HEK293T (cell line): ENCODE measurements at regions not wholly inside any gene's neighbourhood (a gene's known extent, or its start where the extent isn't known, plus 50 kb on each side); places are given as distances from the start of the nearest gene placed in this dataset.

ENCODE experiments used
- CTCF ChIA-PET: fragments of 350-600 bp; formaldehyde crosslinking; extraction: SDS; loops from one replicate; lab custom pipeline; 2021; ENCODE audit warnings: antibody characterized with exemption, inconsistent platforms; lab: Yijun Ruan, JAX
- POLR2A ChIA-PET: fragments of 350-600 bp; formaldehyde crosslinking; extraction: SDS; loops from one replicate; lab custom pipeline; 2020; ENCODE audit warnings: antibody characterized with exemption, inconsistent platforms; lab: Yijun Ruan, JAX
- DNase-seq: peaks from one replicate; pipeline ENCODE4 v3.0.0; 2012; ENCODE audit warnings: mixed read lengths; ENCODE audit errors: extremely low spot score
- ARNT ChIP-seq: fragments of 450-650 bp; IDR thresholded peaks from 2 replicates; pipeline ENCODE4 v1.6.1; 2017; ENCODE audit warnings: mild to moderate bottlenecking
- BHLHE40 ChIP-seq: fragments of 450-650 bp; IDR thresholded peaks from 2 replicates; pipeline ENCODE4 v1.6.1; 2016; ENCODE audit warnings: mild to moderate bottlenecking, moderate library complexity, borderline replicate concordance
- CTBP1 ChIP-seq: fragments of 450-650 bp; IDR thresholded peaks from 2 replicates; pipeline ENCODE4 v1.6.1; 2016; ENCODE audit warnings: borderline replicate concordance
- ELF4 ChIP-seq: fragments of 450-650 bp; IDR thresholded peaks from 2 replicates; pipeline ENCODE4 v1.6.1; 2017; ENCODE audit warnings: antibody characterized with exemption
- FOXA1 ChIP-seq: fragments of 450-650 bp; IDR thresholded peaks from 2 replicates; pipeline ENCODE4 v1.6.1; 2016; ENCODE audit warnings: mild to moderate bottlenecking
- FOXK2 ChIP-seq: fragments of 450-650 bp; IDR thresholded peaks from 2 replicates; pipeline ENCODE4 v1.6.1; 2016; ENCODE audit warnings: mild to moderate bottlenecking
- FOXM1 ChIP-seq: fragments of 450-650 bp; IDR thresholded peaks from 2 replicates; pipeline ENCODE4 v1.6.1; 2017; ENCODE audit warnings: mild to moderate bottlenecking, borderline replicate concordance
- HDGF ChIP-seq: fragments of 450-650 bp; IDR thresholded peaks from 2 replicates; pipeline ENCODE4 v1.6.1; 2017; ENCODE audit warnings: antibody characterized with exemption, borderline replicate concordance
- L3MBTL2 ChIP-seq: fragments of 450-650 bp; conservative IDR thresholded peaks from 2 replicates; pipeline ENCODE4 v1.6.1; 2016; ENCODE audit warnings: mild to moderate bottlenecking
- LEF1 ChIP-seq: fragments of 450-650 bp; IDR thresholded peaks from 2 replicates; pipeline ENCODE4 v1.6.1; 2017; ENCODE audit warnings: mild to moderate bottlenecking, borderline replicate concordance
- NFRKB ChIP-seq: fragments of 450-650 bp; IDR thresholded peaks from 2 replicates; pipeline ENCODE4 v1.6.1; 2016; ENCODE audit warnings: mild to moderate bottlenecking, moderate library complexity
- SP1 ChIP-seq: fragments of 450-650 bp; IDR thresholded peaks from 2 replicates; pipeline ENCODE4 v1.6.1; 2017
- SUZ12 ChIP-seq: fragments of 450-650 bp; IDR thresholded peaks from 2 replicates; pipeline ENCODE4 v1.6.1; 2016; ENCODE audit warnings: mild to moderate bottlenecking
- TARDBP ChIP-seq: fragments of 450-650 bp; IDR thresholded peaks from 2 replicates; pipeline ENCODE4 v1.6.1; 2016
- ZNF384 ChIP-seq: fragments of 450-650 bp; IDR thresholded peaks from 2 replicates; pipeline ENCODE4 v1.6.1; 2016
- TF ChIP-seq, protein P1 (sequence below): fragments of 450-650 bp; IDR thresholded peaks from 2 replicates; pipeline ENCODE4 v1.6.1; 2016

DNA sequence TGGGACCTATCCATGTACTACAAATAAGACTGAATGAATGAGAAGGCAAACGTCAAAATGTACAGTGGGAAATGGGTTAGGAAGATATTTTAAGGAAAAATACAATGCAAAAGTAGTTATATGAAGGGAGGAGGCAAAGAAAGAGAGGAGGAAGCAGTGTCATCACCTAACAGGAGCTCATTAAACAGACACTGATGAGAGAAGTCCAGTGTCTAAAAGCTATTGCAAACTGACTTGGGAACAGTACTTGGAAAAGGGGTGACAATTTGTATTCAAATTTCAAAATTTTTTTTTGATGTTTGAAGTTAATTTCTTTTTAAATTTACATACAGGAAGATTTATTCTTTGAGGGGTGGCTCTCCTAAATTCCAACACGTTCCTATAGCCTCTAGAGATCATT is 143.5 kb upstream of the NOX3 start:
- ChIA-PET POLR2A (no interaction called here), CTCF (no interaction called here)
- DNase-seq: no peak
- TF ChIP-seq FOXA1 (no peak), HDGF (no peak), ELF4 (no peak), LEF1 (no peak), FOXM1 (no peak)

DNA sequence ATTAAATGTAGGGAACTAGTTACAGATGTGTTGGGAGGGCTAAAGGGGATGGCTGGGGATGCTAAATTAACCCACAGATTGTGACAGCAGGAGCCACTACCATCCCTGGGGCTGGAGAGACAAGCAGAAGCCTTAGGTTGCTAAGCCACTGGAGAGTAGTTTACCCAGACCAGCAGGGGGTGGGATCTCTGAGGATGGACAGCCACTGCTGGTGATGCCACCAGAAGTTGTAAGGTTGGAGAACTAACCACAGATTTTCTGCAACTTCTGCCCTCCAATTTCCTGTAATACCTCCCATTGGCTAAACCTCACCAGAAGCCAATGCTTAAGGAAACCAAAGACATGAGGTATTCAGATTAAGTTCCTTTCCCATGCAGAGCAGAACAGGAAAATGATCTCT is 139.6 kb upstream of the NOX3 start:
- TF ChIP-seq FOXA1: no peak
- ChIA-PET CTCF (no interaction called here), POLR2A (no interaction called here)
- DNase-seq: no peak

DNA sequence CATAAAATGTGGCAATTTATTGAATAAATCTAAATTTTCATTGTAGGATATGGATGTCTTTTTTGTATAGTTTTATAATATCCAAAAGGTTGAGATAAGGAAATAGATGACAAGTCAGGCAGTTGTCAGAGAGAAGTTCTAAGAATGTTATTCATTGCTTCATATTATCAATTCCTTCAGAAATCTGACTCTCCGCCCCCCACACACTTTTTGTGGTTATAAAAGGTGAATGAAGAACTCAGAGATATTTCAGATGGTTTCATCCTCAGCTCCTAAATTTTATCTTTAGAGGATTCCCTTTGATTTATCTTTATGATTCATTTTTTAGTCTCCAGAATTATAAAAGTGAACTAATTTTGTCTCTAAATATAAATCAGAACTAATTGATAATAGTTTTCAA is 136.1 kb upstream of the NOX3 start:
- ChIA-PET POLR2A (no interaction called here), CTCF (interaction anchor here (0.6 kb wide), 1 partner anchor 201 kb away, joined by 3 read pairs; no protein-coding TSS in a partner anchor)
- TF ChIP-seq ARNT: no peak
- no peak for TF ChIP-seq FOXK2
- no peak for TF ChIP-seq LEF1
- TF ChIP-seq ZNF384: no peak
- DNase-seq: no peak

DNA sequence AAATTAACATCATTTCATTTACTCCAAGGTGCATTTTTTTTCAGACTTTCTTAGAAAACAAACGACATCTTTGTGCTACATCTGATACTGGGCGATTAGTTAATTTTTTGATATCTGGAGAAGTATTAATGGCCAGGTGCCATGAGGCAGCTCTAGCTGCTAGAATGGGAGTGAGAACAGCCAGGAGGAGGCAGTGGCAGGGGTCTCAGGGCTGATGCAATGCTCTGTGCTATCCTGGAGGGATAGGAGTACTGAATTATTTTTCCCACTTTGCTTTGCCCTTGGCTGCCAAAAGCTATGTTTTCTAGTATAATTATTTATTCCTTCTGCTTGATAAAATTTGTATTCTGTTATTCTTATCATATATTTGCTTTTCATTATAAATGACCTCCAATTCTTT is 133.6 kb upstream of the NOX3 start:
- ChIA-PET POLR2A (no interaction called here), CTCF (no interaction called here)
- TF ChIP-seq BHLHE40 (no peak), LEF1 (no peak), HDGF (no peak), FOXM1 (no peak), FOXK2 (no peak), ARNT (no peak), SUZ12 (no peak), FOXA1 (no peak), ELF4 (no peak), NFRKB (no peak), CTBP1 (no peak), L3MBTL2 (no peak), SP1 (no peak), ZNF384 (no peak), TARDBP (no peak)
- TF ChIP-seq, protein P1, sequence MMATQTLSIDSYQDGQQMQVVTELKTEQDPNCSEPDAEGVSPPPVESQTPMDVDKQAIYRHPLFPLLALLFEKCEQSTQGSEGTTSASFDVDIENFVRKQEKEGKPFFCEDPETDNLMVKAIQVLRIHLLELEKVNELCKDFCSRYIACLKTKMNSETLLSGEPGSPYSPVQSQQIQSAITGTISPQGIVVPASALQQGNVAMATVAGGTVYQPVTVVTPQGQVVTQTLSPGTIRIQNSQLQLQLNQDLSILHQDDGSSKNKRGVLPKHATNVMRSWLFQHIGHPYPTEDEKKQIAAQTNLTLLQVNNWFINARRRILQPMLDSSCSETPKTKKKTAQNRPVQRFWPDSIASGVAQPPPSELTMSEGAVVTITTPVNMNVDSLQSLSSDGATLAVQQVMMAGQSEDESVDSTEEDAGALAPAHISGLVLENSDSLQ: no peak
- no peak for DNase-seq

DNA sequence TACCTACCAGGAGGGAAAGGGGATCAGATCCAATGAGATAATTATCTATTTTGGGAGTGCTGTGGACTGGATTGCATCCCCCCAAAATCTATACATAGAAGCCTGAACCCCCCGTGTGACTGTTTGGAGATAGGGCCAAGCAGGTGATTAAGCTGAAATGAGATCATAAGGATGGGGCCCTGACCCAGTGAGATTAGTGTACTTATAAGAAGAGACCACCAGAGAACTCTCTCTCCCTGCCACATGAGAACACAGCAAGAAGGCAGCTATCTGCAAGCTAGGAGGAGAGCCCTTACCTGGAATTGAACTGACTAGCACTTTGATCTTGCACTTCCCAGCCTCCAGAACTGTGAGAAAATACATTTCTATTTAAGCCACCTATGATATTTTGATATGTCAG is 132.2 kb upstream of the NOX3 start:
- DNase-seq: no peak
- ChIA-PET POLR2A (no interaction called here), CTCF (no interaction called here)
- TF ChIP-seq FOXM1 (no peak), SP1 (no peak), FOXK2 (no peak), LEF1 (no peak), SUZ12 (no peak)

DNA sequence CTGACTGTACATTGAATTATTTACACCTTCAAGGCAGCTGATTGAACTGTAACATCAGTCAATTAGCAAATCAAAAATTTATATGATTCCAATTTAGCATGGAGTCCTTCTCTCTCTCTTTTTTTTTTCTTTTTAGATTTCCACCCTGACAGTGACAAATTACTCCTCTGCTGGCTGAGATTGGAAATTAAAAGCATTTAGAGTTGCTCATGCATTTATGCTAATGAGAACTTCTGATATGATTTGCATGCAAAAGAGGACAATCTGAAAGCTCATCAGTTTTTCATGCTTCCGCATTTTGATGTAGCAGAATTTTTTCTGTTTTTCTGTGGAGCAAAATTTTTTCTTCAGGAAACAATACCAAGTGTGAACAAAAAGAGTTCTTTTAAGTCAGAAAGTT is 130.5 kb upstream of the NOX3 start:
- POLR2A ChIA-PET: no interaction called here
- no peak for DNase-seq
- CTCF ChIA-PET: no interaction called here
- TF ChIP-seq, protein P1: peak; percentile 54
- TF ChIP-seq HDGF: no peak

DNA sequence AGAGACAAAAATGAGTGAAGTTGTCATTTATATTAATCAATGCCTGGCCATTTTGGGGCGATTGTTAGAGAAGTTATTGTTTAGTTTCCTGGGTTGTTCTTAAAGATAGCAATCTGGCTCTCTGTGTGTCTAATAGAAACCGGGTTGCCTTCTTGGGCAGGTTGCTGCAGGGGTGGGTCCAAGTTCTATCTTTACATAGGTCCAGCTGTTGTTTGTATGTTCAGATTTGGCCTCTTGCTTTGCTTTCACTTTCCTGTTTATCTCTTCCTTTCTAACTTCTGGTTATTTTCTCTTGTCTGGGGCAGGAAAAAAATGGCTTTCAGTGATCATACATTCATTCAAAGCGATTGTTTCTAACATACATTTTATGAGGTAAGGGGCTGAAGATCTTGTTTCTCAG is 128.4 kb upstream of the NOX3 start:
- TF ChIP-seq ELF4 (no peak), HDGF (no peak), LEF1 (no peak), ARNT (no peak), SUZ12 (no peak), FOXK2 (no peak), ZNF384 (no peak)
- TF ChIP-seq, protein P1: no peak
- ChIA-PET POLR2A (no interaction called here), CTCF (no interaction called here)
- no peak for DNase-seq

DNA sequence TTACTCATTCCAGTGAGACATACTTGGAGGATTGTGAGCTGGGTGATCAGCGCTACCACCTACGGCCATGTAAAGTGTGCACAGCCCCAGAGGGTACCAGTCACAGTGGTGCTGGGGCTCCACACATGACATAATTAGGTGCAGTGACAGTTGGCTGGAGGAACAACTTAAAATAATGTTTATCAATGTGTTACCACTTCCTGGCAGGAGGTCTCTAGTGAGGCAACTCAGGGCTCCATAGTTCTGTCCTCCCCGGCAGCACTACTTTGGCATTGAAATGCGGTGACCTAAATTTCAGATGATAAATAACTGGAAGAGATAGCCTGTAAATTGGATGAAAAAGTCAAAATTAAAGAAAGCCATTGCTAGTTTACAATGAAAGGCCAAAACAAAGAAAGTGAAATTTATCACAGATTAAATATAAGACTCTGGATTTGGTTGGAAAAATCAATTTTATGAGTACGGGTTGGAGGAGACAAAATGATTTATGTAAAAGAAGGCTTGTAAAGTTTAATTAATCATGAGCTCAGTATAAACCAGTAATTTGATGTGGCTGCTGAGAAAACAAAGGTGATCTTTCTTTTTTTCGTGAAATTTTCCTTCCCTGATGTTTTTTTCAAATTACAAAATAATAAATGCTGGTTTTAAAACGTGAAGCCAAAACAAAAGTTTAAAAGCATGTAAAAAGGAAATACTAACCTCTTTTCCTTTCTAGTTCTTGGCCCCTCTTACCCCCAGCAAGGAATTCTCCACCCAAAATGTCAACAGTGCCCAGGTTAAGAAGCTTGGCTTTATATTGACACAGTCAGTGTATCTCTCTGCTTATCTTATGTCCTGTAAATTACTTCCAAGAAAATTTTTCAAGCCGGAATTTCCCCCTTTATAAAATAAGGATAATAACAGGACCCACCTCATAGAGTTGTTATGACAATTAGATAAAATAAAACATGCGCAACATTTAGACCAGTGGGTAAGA is 126.7 kb upstream of the NOX3 start:
- no peak for DNase-seq
- TF ChIP-seq ELF4 (no peak), TARDBP (no peak), SP1 (no peak), HDGF (no peak), ZNF384 (no peak), FOXM1 (no peak)
- POLR2A ChIA-PET: no interaction called here
- CTCF ChIA-PET: no interaction called here
